GM23338 (cell line): ENCODE measurements at regions not wholly inside any gene's neighbourhood (a gene's known extent, or its start where the extent isn't known, plus 50 kb on each side); places are given as distances from the start of the nearest gene placed in this dataset.
A peak's percentile ranks its signal among the peaks of the same experiment; 100 is the strongest.

Source experiments
- ATAC-seq: fragments of 200-7000 bp; cut with Tn5 transposase; 3 replicates; pipeline ENCODE4 v1.9.1; 2020
- DNase-seq: peaks from one replicate; pipeline ENCODE4 v3.0.0-alpha.2; 2015; ENCODE audit warnings: low spot score
- H2AFZ ChIP-seq: fragments of 200-600 bp; sonication (generic); 2 replicates; pipeline ENCODE4 v1.8.0; 2016; ENCODE audit warnings: antibody characterized with exemption, mild to moderate bottlenecking, moderate library complexity
- H3F3A ChIP-seq: fragments of 200-600 bp; sonication (generic); replicated peaks from 2 replicates; pipeline ENCODE4 v1.8.0; 2017; ENCODE audit warnings: antibody characterized with exemption, mixed run types, low read depth
- H3K27ac ChIP-seq: fragments of 200-600 bp; sonication (generic); 2 replicates; pipeline ENCODE4 v1.6.1; 2016; ENCODE audit warnings: low read depth
- H3K27me3 ChIP-seq: fragments of 200-600 bp; sonication (generic); 2 replicates; pipeline ENCODE4 v1.8.0; 2016; ENCODE audit warnings: mild to moderate bottlenecking, mixed run types, moderate library complexity; ENCODE audit not compliant: insufficient read depth
- H3K36me3 ChIP-seq: fragments of 200-600 bp; sonication (generic); 2 replicates; pipeline ENCODE4 v1.8.0; 2016; ENCODE audit warnings: mild to moderate bottlenecking; ENCODE audit not compliant: insufficient read depth
- H3K4me1 ChIP-seq: fragments of 200-600 bp; sonication (generic); 2 replicates; pipeline ENCODE4 v1.8.0; 2016; ENCODE audit warnings: mild to moderate bottlenecking, moderate library complexity; ENCODE audit not compliant: insufficient read depth
- H3K4me2 ChIP-seq: fragments of 200-600 bp; sonication (generic); 2 replicates; pipeline ENCODE4 v1.7.1; 2017; ENCODE audit warnings: mixed run types
- H3K4me3 ChIP-seq: fragments of 200-600 bp; sonication (generic); 2 replicates; pipeline ENCODE4 v1.6.1; 2016; ENCODE audit warnings: mixed run types
- H3K79me2 ChIP-seq: fragments of 200-600 bp; sonication (generic); replicated peaks from 2 replicates; pipeline ENCODE4 v1.8.0; 2017; ENCODE audit warnings: mild to moderate bottlenecking; ENCODE audit not compliant: insufficient read depth
- H3K9me2 ChIP-seq: fragments of 200-600 bp; sonication (generic); 2 replicates; pipeline ENCODE4 v1.8.0; 2017; ENCODE audit not compliant: insufficient read depth
- H4K20me1 ChIP-seq: fragments of 200-600 bp; sonication (generic); replicated peaks from 2 replicates; pipeline ENCODE4 v1.8.0; 2017; ENCODE audit warnings: mild to moderate bottlenecking; ENCODE audit not compliant: insufficient read depth
- H3K27ac Mint-ChIP-seq: 2 replicates; pipeline ENCODE4 v1.8.0; 2020; ENCODE audit warnings: inconsistent platforms, mild to moderate bottlenecking, moderate library complexity, mixed read lengths
- H3K27me3 Mint-ChIP-seq: 3 replicates; pipeline ENCODE4 v1.8.0; 2022; ENCODE audit warnings: low read depth, mild to moderate bottlenecking, moderate library complexity, mixed read lengths, inconsistent platforms; ENCODE audit not compliant: insufficient read depth, poor library complexity
- H3K36me3 Mint-ChIP-seq: 3 replicates; pipeline ENCODE4 v1.8.0; 2021; ENCODE audit warnings: low read depth, mild to moderate bottlenecking, inconsistent platforms, moderate library complexity, mixed read lengths
- H3K4me1 Mint-ChIP-seq: 3 replicates; pipeline ENCODE4 v1.8.0; 2020; ENCODE audit warnings: mild to moderate bottlenecking, inconsistent platforms, mixed read lengths
- H3K4me3 Mint-ChIP-seq: 3 replicates; pipeline ENCODE4 v1.8.0; 2021; ENCODE audit warnings: moderate library complexity, mild to moderate bottlenecking, inconsistent platforms, mixed read lengths
- H3K9me3 Mint-ChIP-seq: 3 replicates; pipeline ENCODE4 v1.8.0; 2020; ENCODE audit warnings: moderate library complexity, mild to moderate bottlenecking, inconsistent platforms, mixed read lengths
- CREB1 ChIP-seq: fragments of 250-450 bp; sonication (Bioruptor Pico); IDR thresholded peaks from 2 replicates; pipeline ENCODE4 v1.5.0; 2020; ENCODE audit warnings: low read depth, mild to moderate bottlenecking, moderate library complexity
- CTCF ChIP-seq, 2 experiments: fragments of 200-600 bp in 1 of 2; sonication (generic) in 1 of 2; conservative IDR thresholded peaks; 2 replicates each; pipeline versions ENCODE4 v1.5.1 to v1.6.1; 2016 to 2017; ENCODE audit warnings: antibody characterized with exemption in 2 of 2, low read depth in 2 of 2, mild to moderate bottlenecking in 2 of 2, moderate library complexity in 1 of 2
- EZH2phosphoT487 ChIP-seq: fragments of 200-600 bp; sonication (generic); IDR thresholded peaks from one replicate; pipeline ENCODE4 v1.8.1; 2018; ENCODE audit warnings: antibody characterized with exemption; ENCODE audit not compliant: unreplicated experiment
- JUNB ChIP-seq: IDR thresholded peaks from one replicate; pipeline ENCODE4 v1.6.1; 2016; ENCODE audit warnings: antibody characterized with exemption; ENCODE audit not compliant: unreplicated experiment
- STAT1 ChIP-seq: IDR thresholded peaks from one replicate; pipeline ENCODE4 v1.6.1; 2016; ENCODE audit warnings: antibody characterized with exemption; ENCODE audit not compliant: unreplicated experiment
- ZNF331 ChIP-seq: fragments of 250-450 bp; sonication (Bioruptor Pico); IDR thresholded peaks from 2 replicates; pipeline ENCODE4 v1.5.0; 2020; ENCODE audit warnings: low read depth, mild to moderate bottlenecking, moderate library complexity
- ZNF462 ChIP-seq: fragments of 250-450 bp; sonication (Bioruptor Pico); IDR thresholded peaks from 2 replicates; pipeline ENCODE4 v1.5.0; 2020; ENCODE audit warnings: mild to moderate bottlenecking, moderate library complexity

GRCh38 chr2:120957905-120958304, 222.2 kb downstream of the GLI2 start:
- H3K4me3 Mint-ChIP-seq = no peak overlapping the region
- Histone ChIP-seq H3F3A (peaks cover 6% of the 10 kb centered on the region; the same call in 1 of the 2 replicates), H3K27ac (no peak overlapping the region), H2AFZ (no peak overlapping the region), H3K27me3 (no peaks in the 10 kb centered on the region), H4K20me1 (peaks cover 17% of the 10 kb centered on the region), H3K9me2 (no peaks in the 10 kb centered on the region), H3K4me2 (no peak overlapping the region), H3K4me1 (no peaks in the 10 kb centered on the region), H3K36me3 (no peaks in the 10 kb centered on the region; the same call in 1 of the 2 replicates), H3K79me2 (no peaks in the 10 kb centered on the region), H3K4me3 (no peak overlapping the region)
- no peak for DNase-seq
- no peaks in the 10 kb centered on the region for H3K9me3 Mint-ChIP-seq
- peaks cover 7% of the 10 kb centered on the region for H3K27me3 Mint-ChIP-seq
- peaks cover 2% of the 10 kb centered on the region; the same call in 2 of the 3 replicates for H3K4me1 Mint-ChIP-seq
- ATAC-seq = no peak
- TF ChIP-seq ZNF462 (CRISPR knock-in tag) (no peak), JUNB (no peak), EZH2phosphoT487 (no peak), STAT1 (no peak), ZNF331 (CRISPR knock-in tag) (no peak)
- peaks cover 7% of the 10 kb centered on the region for H3K36me3 Mint-ChIP-seq
- H3K27ac Mint-ChIP-seq = no peak overlapping the region

GRCh38 chr2:120958623-120959366, 223.1 kb downstream of the GLI2 start:
- TF ChIP-seq CTCF (conservative IDR thresholded peaks at IDR 0.05; ENCODE audit: low read depth in 2 of 2) (peak; percentile 76 to 81), CREB1 (CRISPR knock-in tag) (no peak)
- Histone ChIP-seq H4K20me1 (peaks cover 18% of the 10 kb centered on the region; the same call in 1 of the 2 replicates), H2AFZ (no peak overlapping the region), H3K79me2 (no peaks in the 10 kb centered on the region), H3K27ac (no peak overlapping the region), H3F3A (peaks cover 6% of the 10 kb centered on the region; the same call in 1 of the 2 replicates), H3K9me2 (no peaks in the 10 kb centered on the region), H3K27me3 (no peaks in the 10 kb centered on the region), H3K36me3 (no peaks in the 10 kb centered on the region; the same call in 1 of the 2 replicates), H3K4me3 (no peak overlapping the region), H3K4me1 (no peaks in the 10 kb centered on the region), H3K4me2 (no peak overlapping the region)
- peaks cover 7% of the 10 kb centered on the region for H3K36me3 Mint-ChIP-seq
- no peak overlapping the region for H3K4me3 Mint-ChIP-seq
- peak; percentile 86 for ATAC-seq
- peaks cover 7% of the 10 kb centered on the region for H3K27me3 Mint-ChIP-seq
- peaks cover 5% of the 10 kb centered on the region; the same call in 2 of the 3 replicates for H3K4me1 Mint-ChIP-seq
- H3K9me3 Mint-ChIP-seq = no peaks in the 10 kb centered on the region
- DNase-seq = peak; percentile 90
- no peak overlapping the region for H3K27ac Mint-ChIP-seq
